ENCODE measurements at regions not wholly inside any gene's neighbourhood (a gene's known extent, or its start where the extent isn't known, plus 50 kb on each side); places are given as distances from the start of the nearest gene placed in this dataset.

DNA sequence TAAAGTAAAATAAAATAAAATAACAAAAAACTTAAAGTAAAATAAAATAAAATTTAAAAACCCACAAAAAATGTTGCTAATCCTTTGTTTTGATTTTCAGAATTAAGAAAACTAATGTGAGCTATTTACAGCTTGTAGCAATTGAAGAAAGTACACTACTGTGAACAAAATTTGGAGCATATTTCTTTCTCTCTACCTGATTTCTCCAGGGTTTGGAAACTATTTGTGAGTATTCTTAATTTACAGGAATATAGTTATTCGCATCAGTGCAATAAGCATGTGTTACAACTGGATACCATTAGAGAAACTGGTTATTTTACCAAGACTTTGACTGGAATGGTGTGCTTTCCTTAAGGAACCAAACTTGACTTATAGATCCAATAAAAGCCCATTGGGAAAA is 86.1 kb upstream of the CNOT2 start:
- DNase-seq, result peak; percentile 9

DNA sequence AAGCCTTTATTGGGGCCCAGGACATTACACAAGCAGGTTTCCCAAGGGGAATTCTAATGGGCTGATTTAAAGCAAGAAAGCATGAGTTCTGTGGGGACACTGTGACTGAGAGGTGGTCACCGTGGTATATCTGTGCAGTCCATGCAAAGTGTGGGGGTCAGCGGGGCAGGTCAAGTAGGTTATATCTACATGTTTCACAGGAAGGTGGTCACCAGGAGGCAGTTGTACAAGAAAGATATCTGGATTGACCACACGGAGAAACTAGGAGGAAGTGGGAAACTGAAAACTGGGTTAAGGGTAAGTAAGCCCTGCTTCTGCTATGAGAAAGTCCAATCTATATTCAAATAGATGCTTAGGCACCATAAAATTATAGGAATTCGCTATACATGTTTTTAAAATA is 77.8 kb upstream of the CNOT2 start:
- no peak for DNase-seq

GRCh38 chr12:70176290-70176689 is 66.9 kb upstream of the CNOT2 start:
- no peak for DNase-seq

- peak; percentile 69 for DNase-seq
These were observed 65.6 kb upstream of the CNOT2 start for GRCh38 chr12:70177631-70178030.

DNA sequence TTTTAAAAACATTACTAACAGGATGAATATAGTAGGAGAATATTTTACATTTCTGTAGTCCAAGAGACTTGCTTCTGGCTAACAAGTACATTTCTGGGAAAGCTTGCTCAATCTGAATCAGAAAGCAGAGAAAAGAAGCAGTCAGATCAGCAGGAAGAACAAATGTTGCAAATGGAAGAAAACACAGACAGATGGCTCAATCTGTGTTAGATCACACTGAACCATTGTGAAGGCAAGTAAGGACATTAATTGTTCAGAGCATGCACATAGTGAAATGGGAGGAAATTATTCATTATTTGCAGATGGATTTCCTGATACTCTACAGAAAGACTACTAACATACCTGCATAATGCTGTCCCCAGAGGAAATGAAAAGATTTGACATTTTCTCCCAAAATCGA is 65.2 kb upstream of the CNOT2 start:
- peak; percentile 96 for DNase-seq

DNA sequence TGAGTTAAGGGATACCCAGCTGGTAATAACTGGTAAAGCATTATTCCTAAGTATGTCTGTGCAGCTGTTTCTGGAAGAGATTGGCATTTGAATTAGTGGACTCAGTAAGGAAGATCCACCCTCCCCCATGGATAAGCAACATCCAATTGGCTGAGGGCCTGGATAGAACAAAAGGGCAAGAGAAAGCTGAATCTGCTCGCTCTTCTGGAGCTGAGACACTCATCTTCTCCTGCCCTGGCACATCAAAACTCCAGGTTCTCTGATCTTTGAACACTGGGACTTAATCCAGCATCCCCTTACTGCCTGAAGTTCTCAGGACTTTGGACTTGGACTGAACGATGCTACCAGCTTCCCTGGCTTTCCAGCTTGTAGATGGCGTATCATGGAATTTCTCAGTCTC is 63.1 kb upstream of the CNOT2 start:
- peak; percentile 27 for DNase-seq

GRCh38 chr12:70185301-70185700 is 57.9 kb upstream of the CNOT2 start:
- DNase-seq, result no peak

DNA sequence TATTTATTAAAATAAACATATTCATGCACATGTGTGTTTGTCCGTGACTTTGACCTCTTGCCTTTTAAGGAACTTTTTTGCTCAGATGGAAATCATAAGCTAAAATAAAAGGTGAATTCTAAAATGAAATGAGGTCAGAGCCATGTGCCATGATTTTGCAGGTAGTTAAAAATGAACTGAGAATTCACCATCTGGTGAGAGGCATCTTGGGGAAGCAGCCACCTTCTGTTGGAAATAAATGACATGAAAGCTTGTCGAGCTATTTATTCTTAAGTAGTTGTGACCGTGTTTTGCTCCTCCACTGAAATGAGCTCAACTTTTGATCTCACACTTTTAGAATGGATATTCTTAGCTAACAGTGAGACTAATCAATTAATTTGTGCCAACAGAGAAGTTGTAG is 56.8 kb upstream of the CNOT2 start:
- peak; percentile 14 for DNase-seq

DNA sequence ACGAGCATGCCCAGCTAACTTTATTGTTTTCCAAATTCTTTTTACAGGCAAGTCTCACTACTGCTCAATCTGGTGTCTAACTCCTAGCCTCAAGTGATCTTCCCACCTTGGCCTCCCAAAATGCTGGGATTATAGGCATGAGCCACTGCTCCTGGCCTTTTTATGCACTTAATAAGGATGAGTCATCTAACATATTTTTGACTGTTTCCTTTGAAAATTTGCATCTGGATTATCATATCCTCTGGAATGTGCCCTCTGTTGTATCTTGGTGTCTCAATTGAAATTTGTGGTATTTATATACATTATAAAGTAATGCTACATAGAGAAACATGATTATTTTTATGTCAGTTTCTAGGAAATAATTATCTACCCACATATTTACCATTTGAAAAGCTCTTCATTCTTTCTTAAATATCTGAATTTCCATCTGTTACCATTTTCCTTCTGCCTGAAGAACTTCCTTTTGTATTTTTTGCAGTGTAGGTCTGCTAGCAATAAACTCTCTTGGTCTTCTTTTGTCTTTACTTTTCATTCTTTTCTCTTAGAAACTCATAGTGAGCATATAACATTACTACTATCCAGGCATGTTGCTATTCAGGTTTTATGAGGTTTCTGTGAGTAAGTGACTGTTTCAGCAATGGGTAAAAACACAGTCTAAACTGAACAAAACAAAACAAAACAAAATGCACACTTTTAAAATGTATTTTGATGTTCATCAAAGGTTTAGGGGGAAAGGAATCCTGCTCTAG is 52.8 kb upstream of the CNOT2 start:
- no peak for DNase-seq
